ENCODE measurements at regions not wholly inside any gene's neighbourhood (a gene's known extent, or its start where the extent isn't known, plus 50 kb on each side); places are given as distances from the start of the nearest gene placed in this dataset.

DNA sequence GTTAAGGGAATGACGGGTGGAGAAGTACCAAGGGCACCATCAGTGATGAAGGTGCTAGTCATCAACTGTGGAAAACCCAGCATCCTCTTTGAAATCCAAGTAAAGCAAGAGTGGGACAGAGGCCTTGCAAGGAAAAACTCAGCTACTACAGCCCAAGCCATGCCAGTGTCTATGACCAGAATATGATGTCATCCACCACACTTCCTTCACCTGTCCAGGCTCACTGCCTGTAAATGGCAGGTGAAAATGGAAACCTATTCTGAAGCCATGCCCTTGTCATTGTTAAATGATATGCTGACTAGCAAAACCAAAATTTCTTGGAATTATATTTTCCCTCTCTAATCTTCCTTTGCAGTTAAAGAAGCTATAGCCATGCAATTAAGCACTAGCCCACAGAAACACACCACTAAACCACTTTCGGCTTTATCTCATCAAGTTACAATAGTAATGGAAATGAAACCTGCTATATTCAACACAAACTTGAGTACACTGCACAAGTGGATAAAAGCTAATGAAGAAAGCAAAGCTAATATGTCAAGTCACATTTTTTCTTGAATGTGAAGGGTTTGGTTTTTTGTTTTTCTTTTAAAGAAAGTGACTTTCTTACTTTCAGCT, 96.3 kb upstream of the RALGPS2 start:
- no peak for TF ChIP-seq TCF7L2 (IDR thresholded peaks at IDR 0.05; ENCODE audit: borderline replicate concordance, low read depth, low read length)
- TF ChIP-seq, protein P1, sequence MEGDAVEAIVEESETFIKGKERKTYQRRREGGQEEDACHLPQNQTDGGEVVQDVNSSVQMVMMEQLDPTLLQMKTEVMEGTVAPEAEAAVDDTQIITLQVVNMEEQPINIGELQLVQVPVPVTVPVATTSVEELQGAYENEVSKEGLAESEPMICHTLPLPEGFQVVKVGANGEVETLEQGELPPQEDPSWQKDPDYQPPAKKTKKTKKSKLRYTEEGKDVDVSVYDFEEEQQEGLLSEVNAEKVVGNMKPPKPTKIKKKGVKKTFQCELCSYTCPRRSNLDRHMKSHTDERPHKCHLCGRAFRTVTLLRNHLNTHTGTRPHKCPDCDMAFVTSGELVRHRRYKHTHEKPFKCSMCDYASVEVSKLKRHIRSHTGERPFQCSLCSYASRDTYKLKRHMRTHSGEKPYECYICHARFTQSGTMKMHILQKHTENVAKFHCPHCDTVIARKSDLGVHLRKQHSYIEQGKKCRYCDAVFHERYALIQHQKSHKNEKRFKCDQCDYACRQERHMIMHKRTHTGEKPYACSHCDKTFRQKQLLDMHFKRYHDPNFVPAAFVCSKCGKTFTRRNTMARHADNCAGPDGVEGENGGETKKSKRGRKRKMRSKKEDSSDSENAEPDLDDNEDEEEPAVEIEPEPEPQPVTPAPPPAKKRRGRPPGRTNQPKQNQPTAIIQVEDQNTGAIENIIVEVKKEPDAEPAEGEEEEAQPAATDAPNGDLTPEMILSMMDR (tag by site-specific recombination; IDR thresholded peaks at IDR 0.05), result no peak
- no peak for TF ChIP-seq YY1 (tag by site-specific recombination; IDR thresholded peaks at IDR 0.05)
- TF ChIP-seq, protein P2, sequence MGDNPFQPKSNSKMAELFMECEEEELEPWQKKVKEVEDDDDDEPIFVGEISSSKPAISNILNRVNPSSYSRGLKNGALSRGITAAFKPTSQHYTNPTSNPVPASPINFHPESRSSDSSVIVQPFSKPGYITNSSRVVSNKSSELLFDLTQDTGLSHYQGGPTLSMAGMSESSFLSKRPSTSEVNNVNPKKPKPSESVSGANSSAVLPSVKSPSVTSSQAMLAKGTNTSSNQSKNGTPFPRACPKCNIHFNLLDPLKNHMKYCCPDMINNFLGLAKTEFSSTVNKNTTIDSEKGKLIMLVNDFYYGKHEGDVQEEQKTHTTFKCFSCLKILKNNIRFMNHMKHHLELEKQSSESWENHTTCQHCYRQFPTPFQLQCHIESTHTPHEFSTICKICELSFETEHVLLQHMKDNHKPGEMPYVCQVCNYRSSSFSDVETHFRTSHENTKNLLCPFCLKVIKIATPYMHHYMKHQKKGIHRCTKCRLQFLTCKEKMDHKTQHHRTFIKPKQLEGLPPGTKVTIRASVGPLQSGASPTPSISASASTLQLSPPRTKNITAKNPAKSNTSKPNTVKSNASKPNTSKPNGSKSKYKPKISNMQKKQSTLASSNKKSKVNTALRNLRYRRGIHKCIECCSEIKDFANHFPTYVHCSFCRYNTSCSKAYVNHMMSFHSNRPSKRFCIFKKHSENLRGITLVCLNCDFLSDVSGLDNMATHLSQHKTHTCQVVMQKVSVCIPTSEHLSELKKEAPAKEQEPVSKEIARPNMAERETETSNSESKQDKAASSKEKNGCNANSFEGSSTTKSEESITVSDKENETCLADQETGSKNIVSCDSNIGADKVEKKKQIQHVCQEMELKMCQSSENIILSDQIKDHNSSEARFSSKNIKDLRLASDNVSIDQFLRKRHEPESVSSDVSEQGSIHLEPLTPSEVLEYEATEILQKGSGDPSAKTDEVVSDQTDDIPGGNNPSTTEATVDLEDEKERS (tag by site-specific recombination; IDR thresholded peaks at IDR 0.05), result no peak
- TF ChIP-seq, protein P3, sequence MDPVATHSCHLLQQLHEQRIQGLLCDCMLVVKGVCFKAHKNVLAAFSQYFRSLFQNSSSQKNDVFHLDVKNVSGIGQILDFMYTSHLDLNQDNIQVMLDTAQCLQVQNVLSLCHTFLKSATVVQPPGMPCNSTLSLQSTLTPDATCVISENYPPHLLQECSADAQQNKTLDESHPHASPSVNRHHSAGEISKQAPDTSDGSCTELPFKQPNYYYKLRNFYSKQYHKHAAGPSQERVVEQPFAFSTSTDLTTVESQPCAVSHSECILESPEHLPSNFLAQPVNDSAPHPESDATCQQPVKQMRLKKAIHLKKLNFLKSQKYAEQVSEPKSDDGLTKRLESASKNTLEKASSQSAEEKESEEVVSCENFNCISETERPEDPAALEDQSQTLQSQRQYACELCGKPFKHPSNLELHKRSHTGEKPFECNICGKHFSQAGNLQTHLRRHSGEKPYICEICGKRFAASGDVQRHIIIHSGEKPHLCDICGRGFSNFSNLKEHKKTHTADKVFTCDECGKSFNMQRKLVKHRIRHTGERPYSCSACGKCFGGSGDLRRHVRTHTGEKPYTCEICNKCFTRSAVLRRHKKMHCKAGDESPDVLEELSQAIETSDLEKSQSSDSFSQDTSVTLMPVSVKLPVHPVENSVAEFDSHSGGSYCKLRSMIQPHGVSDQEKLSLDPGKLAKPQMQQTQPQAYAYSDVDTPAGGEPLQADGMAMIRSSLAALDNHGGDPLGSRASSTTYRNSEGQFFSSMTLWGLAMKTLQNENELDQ (tag by site-specific recombination; IDR thresholded peaks at IDR 0.05; ENCODE audit: low read depth), result no peak
- TF ChIP-seq GLI4 (tag by site-specific recombination; IDR thresholded peaks at IDR 0.05), result no peak

All from HEK293 (cell line).